HT-29 (cell line): ENCODE measurements at regions not wholly inside any gene's neighbourhood (a gene's known extent, or its start where the extent isn't known, plus 50 kb on each side); places are given as distances from the start of the nearest gene placed in this dataset. TPM values are rescaled to one million over a fixed set of nuclear protein-coding genes. Genes with fewer than 3 reads are reported as not detected.
"Not testable (repeated sequence)": the region's sequence is repeated elsewhere in the genome, so short reads cannot be mapped to it uniquely, and the experiment has no call there.

Experiments used
- DNase-seq: peaks from one replicate; pipeline ENCODE4 v3.0.0-alpha.2; 2015; ENCODE audit warnings: low spot score
- small RNA-seq: library from RNA; depleted of rRNA; stranded (forward); fragments of <200 nt; gene quantifications from one replicate; pipeline ENCODE3, GENCODE V24; 2014

GRCh38 chr1:228668553-228669241, 66.6 kb upstream of the RHOU start:
- peak; percentile 55 for DNase-seq

GRCh38 chr1:228669242-228669585, 66.1 kb upstream of the RHOU start:
- DNase-seq: no peak

GRCh38 chr1:228681076-228681565, 54.2 kb upstream of the RHOU start:
- not testable (repeated sequence) for DNase-seq

- DNase-seq: no peak
These were observed 51.9 kb upstream of the RHOU start for GRCh38 chr1:228683428-228683827.

- DNase-seq: no peak
These were observed 50.7 kb upstream of the RHOU start for GRCh38 chr1:228684607-228685006.

GRCh38 chr1:228685081-228685660, 50.1 kb upstream of the RHOU start:
- DNase-seq: no peak

Small RNA genes in the stretch of these regions (small RNA-seq; reads per million reads assigned to genes)
- gene RF00432 (not detected), gene RNA5S10 (not detected), gene RNA5S11 (not detected), gene RNA5S12 (not detected), gene RNA5S13 (not detected), gene RNA5S14 (not detected), gene RNA5S15 (not detected), gene RNA5S16 (not detected), gene RNA5S17 (not detected), gene RNA5S2 (not detected), gene RNA5S3 (not detected), gene RNA5S4 (not detected), gene RNA5S5 (not detected), gene RNA5S6 (not detected), gene RNA5S7 (not detected), gene RNA5S8 (not detected), gene RNA5S9 (not detected), gene RNA5SP18 (not detected)
